ENCODE measurements at regions not wholly inside any gene's neighbourhood (a gene's known extent, or its start where the extent isn't known, plus 50 kb on each side); places are given as distances from the start of the nearest gene placed in this dataset.

DNA sequence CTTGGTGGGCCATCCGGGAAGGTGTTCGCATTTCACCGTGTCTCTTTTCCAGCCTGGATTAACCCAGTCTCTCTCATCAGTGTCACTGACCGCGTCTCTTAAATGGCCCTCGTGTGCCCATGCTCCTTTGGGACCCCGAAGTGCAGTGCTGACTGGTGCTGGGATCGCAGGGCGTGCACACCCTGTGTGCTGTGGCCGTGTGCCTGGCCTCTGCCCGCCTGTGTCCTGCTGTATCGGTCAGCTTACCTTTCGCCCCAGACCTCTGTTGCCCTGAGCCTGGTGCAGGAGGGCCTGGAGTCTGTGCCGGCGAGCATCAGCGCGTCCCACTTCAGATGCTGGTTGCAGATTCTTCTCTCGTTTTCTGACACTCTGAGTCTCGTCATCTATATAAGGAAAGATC, 68.3 kb upstream of the HGFAC start:
- Histone ChIP-seq H3K9me3 (no peaks in the 10 kb centered on the region), H3K4me3 (no peak overlapping the region), H3K27ac (peak overlapping the region in 1 of 5 donors; percentile 34), H3K36me3 (peaks cover 2 to 13% (median 7%) of the 10 kb centered on the region in 4 donors), H3K27me3 (peaks cover 0 to 6% (median 0%) of the 10 kb centered on the region in 3 donors), H3K4me1 (peaks cover 18 to 44% (median 25%) of the 10 kb centered on the region in 4 donors)
- TF ChIP-seq EP300 (IDR thresholded peaks at IDR 0.05), result no peak
- TF ChIP-seq POLR2A (IDR thresholded peaks at IDR 0.05), result no peak
- TF ChIP-seq, protein P1, sequence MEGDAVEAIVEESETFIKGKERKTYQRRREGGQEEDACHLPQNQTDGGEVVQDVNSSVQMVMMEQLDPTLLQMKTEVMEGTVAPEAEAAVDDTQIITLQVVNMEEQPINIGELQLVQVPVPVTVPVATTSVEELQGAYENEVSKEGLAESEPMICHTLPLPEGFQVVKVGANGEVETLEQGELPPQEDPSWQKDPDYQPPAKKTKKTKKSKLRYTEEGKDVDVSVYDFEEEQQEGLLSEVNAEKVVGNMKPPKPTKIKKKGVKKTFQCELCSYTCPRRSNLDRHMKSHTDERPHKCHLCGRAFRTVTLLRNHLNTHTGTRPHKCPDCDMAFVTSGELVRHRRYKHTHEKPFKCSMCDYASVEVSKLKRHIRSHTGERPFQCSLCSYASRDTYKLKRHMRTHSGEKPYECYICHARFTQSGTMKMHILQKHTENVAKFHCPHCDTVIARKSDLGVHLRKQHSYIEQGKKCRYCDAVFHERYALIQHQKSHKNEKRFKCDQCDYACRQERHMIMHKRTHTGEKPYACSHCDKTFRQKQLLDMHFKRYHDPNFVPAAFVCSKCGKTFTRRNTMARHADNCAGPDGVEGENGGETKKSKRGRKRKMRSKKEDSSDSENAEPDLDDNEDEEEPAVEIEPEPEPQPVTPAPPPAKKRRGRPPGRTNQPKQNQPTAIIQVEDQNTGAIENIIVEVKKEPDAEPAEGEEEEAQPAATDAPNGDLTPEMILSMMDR (IDR thresholded peaks at IDR 0.05), result no peak
- TF ChIP-seq POLR2AphosphoS5 (IDR thresholded peaks at IDR 0.05), result no peak
- DNase-seq, result no peak
- 95 to 96% (median 96%) methylated on average over 19 of the region's 19 CpGs for WGBS, 5 donors
- intact Hi-C loops (cut with DNase I; ENCODE audit: low total_unique reads), result no loop called here

DNA sequence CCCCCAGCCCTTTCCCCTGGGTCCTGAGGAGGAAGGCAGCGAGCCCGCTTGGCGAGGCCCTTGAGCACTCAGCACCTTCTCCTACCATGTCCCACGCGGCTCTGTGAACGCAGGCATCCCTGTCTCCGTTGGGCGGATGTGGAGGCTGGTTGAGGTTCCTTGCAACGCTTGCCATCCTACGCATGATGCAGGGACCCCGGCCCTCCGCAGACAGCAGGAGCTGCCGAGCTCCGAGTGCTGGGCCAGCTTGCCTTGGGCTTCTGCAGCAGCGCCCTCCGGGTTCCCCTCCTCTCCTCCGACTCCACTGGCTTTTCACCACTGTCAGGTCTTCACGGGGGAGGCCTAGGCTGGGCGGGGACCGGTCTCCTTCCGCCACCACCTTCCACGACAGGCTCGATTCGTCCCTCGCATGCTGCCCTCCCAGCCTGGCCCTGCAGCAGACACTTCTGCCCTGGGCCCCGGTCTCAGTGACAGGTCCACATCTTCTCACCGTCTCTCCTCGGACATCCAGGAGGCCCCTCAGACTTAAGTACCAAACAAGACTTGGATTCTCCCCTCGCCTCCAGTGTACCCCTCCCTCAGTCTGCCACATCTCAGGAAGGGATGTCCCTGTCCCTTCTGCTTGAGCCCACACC, 67.6 kb upstream of the HGFAC start:
- H3K27me3 ChIP-seq, result peaks cover 0 to 2% (median 0%) of the 10 kb centered on the region in 3 donors
- intact Hi-C loops (cut with DNase I; ENCODE audit: low total_unique reads), result no loop called here
- H3K27ac ChIP-seq, result no peak overlapping the region
- 92 to 98% (median 97%) methylated on average over 29 of the region's 29 CpGs for WGBS, 5 donors
- TF ChIP-seq POLR2AphosphoS5 (IDR thresholded peaks at IDR 0.05) (no peak), EP300 (IDR thresholded peaks at IDR 0.05) (no peak), POLR2A (IDR thresholded peaks at IDR 0.05) (no peak)
- TF ChIP-seq, protein P1 (IDR thresholded peaks at IDR 0.05), result no peak
- H3K36me3 ChIP-seq, result peaks cover 2 to 13% (median 7%) of the 10 kb centered on the region in 4 donors
- no peak overlapping the region for H3K4me3 ChIP-seq
- H3K9me3 ChIP-seq, result no peaks in the 10 kb centered on the region
- DNase-seq, result no peak
- H3K4me1 ChIP-seq, result peaks cover 13 to 39% (median 20%) of the 10 kb centered on the region in 4 donors

DNA sequence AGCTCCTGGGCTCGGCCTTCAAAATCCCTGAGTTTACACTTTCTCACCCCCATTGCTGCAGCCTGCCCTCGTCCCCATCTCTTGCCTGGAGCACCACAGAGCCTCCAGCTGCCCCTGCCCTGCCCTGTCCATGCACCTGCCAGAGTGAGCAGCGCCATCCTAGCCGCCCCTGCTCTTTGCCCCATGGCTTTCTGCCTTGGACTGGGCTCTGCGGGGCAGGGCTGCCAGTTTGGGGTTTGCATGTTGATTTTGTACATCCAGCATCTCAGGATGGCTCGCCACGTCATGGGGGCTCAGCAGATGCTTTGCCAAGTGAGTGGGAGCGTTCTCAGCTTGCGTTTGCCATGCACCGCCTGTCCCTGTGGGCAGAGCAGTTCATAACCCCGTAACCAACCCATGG, 67.1 kb upstream of the HGFAC start:
- 75 to 95% (median 92%) methylated on average over 4 to 11 of the region's 11 CpGs for WGBS, 5 donors
- TF ChIP-seq POLR2A (IDR thresholded peaks at IDR 0.05) (no peak), EP300 (IDR thresholded peaks at IDR 0.05) (no peak), POLR2AphosphoS5 (IDR thresholded peaks at IDR 0.05) (no peak)
- TF ChIP-seq, protein P1 (IDR thresholded peaks at IDR 0.05), result no peak
- intact Hi-C loops (cut with DNase I; ENCODE audit: low total_unique reads), result no loop called here

DNA sequence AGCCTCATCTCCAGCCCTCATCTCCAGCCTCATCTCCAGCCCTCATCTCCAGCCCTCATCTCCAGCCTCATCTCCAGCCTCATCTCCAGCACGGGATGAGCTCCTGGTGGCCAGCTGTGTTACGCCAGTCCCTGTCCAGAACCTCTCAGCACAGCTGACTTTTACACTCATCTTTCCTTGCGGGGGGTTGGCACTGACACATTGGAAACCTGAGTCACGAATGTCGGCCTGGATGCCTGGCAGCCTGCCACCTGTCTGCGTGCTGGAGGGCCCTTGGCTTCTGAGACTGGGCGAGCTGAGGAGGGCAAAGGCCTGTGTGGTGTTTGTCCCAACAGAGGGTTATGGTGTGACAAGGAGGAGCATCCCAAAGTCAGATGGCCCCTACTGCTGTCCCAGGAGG, 66.1 kb upstream of the HGFAC start:
- Histone ChIP-seq H3K36me3 (peaks cover 2 to 13% (median 7%) of the 10 kb centered on the region in 4 donors), H3K4me3 (no peak overlapping the region), H3K27me3 (no peaks in the 10 kb centered on the region), H3K4me1 (peaks cover 0 to 23% (median 7%) of the 10 kb centered on the region in 4 donors), H3K27ac (no peak overlapping the region), H3K9me3 (peaks cover 0 to 11% (median 4%) of the 10 kb centered on the region in 4 donors)
- TF ChIP-seq POLR2A (IDR thresholded peaks at IDR 0.05) (no peak), EP300 (IDR thresholded peaks at IDR 0.05) (no peak), POLR2AphosphoS5 (IDR thresholded peaks at IDR 0.05) (no peak)
- TF ChIP-seq, protein P1 (IDR thresholded peaks at IDR 0.05), result no peak
- 64 to 83% (median 71%) methylated on average over 7 of the region's 7 CpGs for WGBS, 5 donors
- intact Hi-C loops (cut with DNase I; ENCODE audit: low total_unique reads), result no loop called here
- no peak for DNase-seq

More for the DNA sequence above, 67.1 kb upstream of the HGFAC start:
- Histone ChIP-seq H3K4me3 (no peak overlapping the region), H3K9me3 (peaks cover 0 to under 1% (median 0%) of the 10 kb centered on the region in 4 donors), H3K27ac (no peak overlapping the region), H3K27me3 (no peaks in the 10 kb centered on the region), H3K4me1 (peaks cover 8 to 33% (median 15%) of the 10 kb centered on the region in 4 donors), H3K36me3 (peaks cover 2 to 13% (median 7%) of the 10 kb centered on the region in 4 donors)
- DNase-seq, result no peak

All from stomach (tissue), 8 donors.